ENCODE measurements at regions not wholly inside any gene's neighbourhood (a gene's known extent, or its start where the extent isn't known, plus 50 kb on each side); places are given as distances from the start of the nearest gene placed in this dataset.

DNA sequence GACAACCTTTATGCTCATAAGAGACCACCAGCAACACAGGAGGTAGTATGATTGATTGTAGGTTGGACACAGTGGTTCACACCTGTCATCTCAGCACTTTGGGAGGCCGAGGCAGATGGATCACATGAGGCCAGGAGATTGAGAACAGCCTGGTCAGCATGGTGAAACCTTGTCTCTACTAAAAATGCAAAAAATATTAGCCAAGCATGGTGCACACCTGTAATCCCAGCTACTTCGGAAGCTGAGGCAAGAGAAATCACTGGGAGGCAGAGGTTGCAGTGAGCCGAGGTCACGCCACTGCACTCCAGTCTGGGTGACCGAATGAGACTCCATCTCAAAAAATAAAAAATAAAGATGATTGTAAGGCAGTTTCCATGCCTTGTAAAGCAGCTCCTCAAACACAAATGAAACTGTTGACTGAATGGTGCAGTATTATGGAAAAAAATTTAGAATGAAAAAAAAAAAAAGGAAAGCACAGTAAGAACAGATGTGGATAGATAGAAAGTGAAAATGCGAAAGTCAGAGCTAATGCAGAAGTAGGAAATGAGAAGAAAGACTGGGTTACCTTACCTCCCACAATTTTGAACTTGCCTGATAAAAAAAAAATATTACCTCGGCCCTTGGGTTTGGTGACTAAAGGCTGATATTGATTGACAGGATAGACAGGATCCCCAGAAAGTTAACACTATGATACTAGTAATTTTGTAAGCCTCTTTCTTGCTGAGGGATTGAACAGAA lies 249.2 kb upstream of the TRAM1L1 start:
- ATAC-seq (no peak), DNase-seq (ENCODE audit: low read depth, low spot score) (no peak)
- H3K36me3 ChIP-seq (ENCODE audit: control insufficient read depth, insufficient read depth, low read length): no peaks in the 10 kb centered on the region
- TF ChIP-seq SIN3A (IDR thresholded peaks at IDR 0.05; ENCODE audit: borderline replicate concordance, insufficient read depth, low read depth, low read length): no peak
- H3K4me1 ChIP-seq (ENCODE audit: control insufficient read depth, insufficient read depth, low read length): no peaks in the 10 kb centered on the region
- no peaks in the 10 kb centered on the region for H3K27me3 ChIP-seq (ENCODE audit: control insufficient read depth, insufficient read depth, low read length)
- ChIA-PET CTCF (no interaction called here), POLR2A (no interaction called here)
- in situ Hi-C loops (cut with HindIII; ENCODE audit: low pct_unique_long_range_greater_than_20kb, low sequenced_read_pairs) (no loop called here), intact Hi-C loops (cut with micrococcal nuclease; ENCODE audit: unreplicated experiment) (no loop called here)
- H3K9me3 ChIP-seq (ENCODE audit: control insufficient read depth, insufficient read depth, low read depth, low read length): no peaks in the 10 kb centered on the region
- no peak overlapping the region for H3K27ac ChIP-seq (ENCODE audit: low read length)
- BruUV-seq (replicated peaks): no TSS peak
- H3K4me3 ChIP-seq (ENCODE audit: low read depth in 2 of 2, low read length in 2 of 2): no peak overlapping the region

GRCh38 chr4:117357437-117357836 lies 272.1 kb upstream of the TRAM1L1 start:
- ATAC-seq (no peak), DNase-seq (ENCODE audit: low read depth, low spot score) (no peak)
- Histone ChIP-seq H3K4me1 (ENCODE audit: control insufficient read depth, insufficient read depth, low read length) (no peaks in the 10 kb centered on the region), H3K27ac (ENCODE audit: low read length) (no peak overlapping the region), H3K36me3 (ENCODE audit: control insufficient read depth, insufficient read depth, low read length) (no peaks in the 10 kb centered on the region), H3K27me3 (ENCODE audit: control insufficient read depth, insufficient read depth, low read length) (no peaks in the 10 kb centered on the region), H3K4me3 (ENCODE audit: low read depth in 2 of 2, low read length in 2 of 2) (no peak overlapping the region), H3K9me3 (ENCODE audit: control insufficient read depth, insufficient read depth, low read depth, low read length) (no peaks in the 10 kb centered on the region)
- ChIA-PET CTCF (no interaction called here), POLR2A (no interaction called here)
- intact Hi-C loops (cut with micrococcal nuclease; ENCODE audit: unreplicated experiment): no loop called here
- TF ChIP-seq REST (IDR thresholded peaks at IDR 0.05; ENCODE audit: insufficient read depth in 1 of 2, low read depth in 2 of 2, low read length in 1 of 2) (no peak), SIN3A (IDR thresholded peaks at IDR 0.05; ENCODE audit: borderline replicate concordance, insufficient read depth, low read depth, low read length) (no peak), TCF7L2 (IDR thresholded peaks at IDR 0.05; ENCODE audit: low read depth, low read length) (no peak)
- BruUV-seq (replicated peaks): no TSS peak
- in situ Hi-C loops (cut with HindIII; ENCODE audit: low pct_unique_long_range_greater_than_20kb, low sequenced_read_pairs): no loop called here

- H3K27me3 ChIP-seq (ENCODE audit: control insufficient read depth, insufficient read depth, low read length): no peaks in the 10 kb centered on the region
- POLR2A ChIA-PET: no interaction called here
These were observed 272.5 kb upstream of the TRAM1L1 start for GRCh38 chr4:117357866-117358265.

More at GRCh38 chr4:117357866-117358265, 272.5 kb upstream of the TRAM1L1 start:
- H3K4me3 ChIP-seq (ENCODE audit: low read depth in 2 of 2, low read length in 2 of 2): no peak overlapping the region
- H3K27ac ChIP-seq (ENCODE audit: low read length): no peak overlapping the region
- DNase-seq (ENCODE audit: low read depth, low spot score) (no peak), ATAC-seq (no peak)
- no peaks in the 10 kb centered on the region for H3K4me1 ChIP-seq (ENCODE audit: control insufficient read depth, insufficient read depth, low read length)
- H3K36me3 ChIP-seq (ENCODE audit: control insufficient read depth, insufficient read depth, low read length): no peaks in the 10 kb centered on the region
- CTCF ChIA-PET: no interaction called here
- H3K9me3 ChIP-seq (ENCODE audit: control insufficient read depth, insufficient read depth, low read depth, low read length): no peaks in the 10 kb centered on the region
- TF ChIP-seq POLR2AphosphoS5 (IDR thresholded peaks at IDR 0.05; ENCODE audit: low read depth, low read length) (no peak), CTCF (IDR thresholded peaks at IDR 0.05) (no peak), TCF7L2 (IDR thresholded peaks at IDR 0.05; ENCODE audit: low read depth, low read length) (no peak), REST (IDR thresholded peaks at IDR 0.05; ENCODE audit: insufficient read depth in 1 of 2, low read depth in 2 of 2, low read length in 1 of 2) (no peak), SIN3A (IDR thresholded peaks at IDR 0.05; ENCODE audit: borderline replicate concordance, insufficient read depth, low read depth, low read length) (no peak)
- intact Hi-C loops (cut with micrococcal nuclease; ENCODE audit: unreplicated experiment) (no loop called here), in situ Hi-C loops (cut with HindIII; ENCODE audit: low pct_unique_long_range_greater_than_20kb, low sequenced_read_pairs) (no loop called here)
- no TSS peak for BruUV-seq (replicated peaks)
